22Rv1 (cell line): ENCODE measurements at regions not wholly inside any gene's neighbourhood (a gene's known extent, or its start where the extent isn't known, plus 50 kb on each side); places are given as distances from the start of the nearest gene placed in this dataset.
"Not testable (repeated sequence)": the region's sequence is repeated elsewhere in the genome, so short reads cannot be mapped to it uniquely, and the experiment has no call there.

Source experiments
- CTCF ChIP-seq: fragments of 450-650 bp; IDR thresholded peaks from 2 replicates; pipeline ENCODE4 v1.5.1; 2017; ENCODE audit warnings: mild to moderate bottlenecking
- ZFX ChIP-seq: fragments of 450-650 bp; IDR thresholded peaks from 2 replicates; pipeline ENCODE4 v1.6.1; 2017; ENCODE audit warnings: antibody characterized with exemption, borderline replicate concordance

DNA sequence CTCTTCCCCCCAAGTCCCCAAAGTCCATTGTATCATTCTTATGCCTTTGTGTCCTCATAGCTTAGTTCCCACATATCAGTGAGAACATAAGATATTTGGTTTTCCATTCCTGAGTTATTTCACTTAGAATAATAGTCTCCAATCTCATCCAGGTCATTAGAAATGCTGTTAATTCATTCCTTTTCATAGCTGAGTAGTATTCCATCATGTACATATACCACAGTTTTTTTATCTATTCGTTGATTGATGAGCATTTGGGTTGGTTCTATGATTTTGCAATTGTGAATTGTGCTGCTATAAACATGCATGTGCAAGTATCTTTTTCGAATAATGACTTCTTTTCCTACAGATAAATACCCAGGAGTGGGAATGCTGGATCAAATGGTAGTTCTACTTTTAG, 359.6 kb downstream of the ADAMTS20 start:
- TF ChIP-seq CTCF, ZFX: not testable (repeated sequence)
